GM23338 (cell line): ENCODE measurements at regions not wholly inside any gene's neighbourhood (a gene's known extent, or its start where the extent isn't known, plus 50 kb on each side); places are given as distances from the start of the nearest gene placed in this dataset.

ENCODE experiments used
- ATAC-seq: fragments of 200-7000 bp; cut with Tn5 transposase; 3 replicates; pipeline ENCODE4 v1.9.1; 2020
- DNase-seq: peaks from one replicate; pipeline ENCODE4 v3.0.0-alpha.2; 2015; ENCODE audit warnings: low spot score
- H2AFZ ChIP-seq: fragments of 200-600 bp; sonication (generic); 2 replicates; pipeline ENCODE4 v1.8.0; 2016; ENCODE audit warnings: antibody characterized with exemption, mild to moderate bottlenecking, moderate library complexity
- H3F3A ChIP-seq: fragments of 200-600 bp; sonication (generic); replicated peaks from 2 replicates; pipeline ENCODE4 v1.8.0; 2017; ENCODE audit warnings: antibody characterized with exemption, mixed run types, low read depth
- H3K27ac ChIP-seq: fragments of 200-600 bp; sonication (generic); 2 replicates; pipeline ENCODE4 v1.6.1; 2016; ENCODE audit warnings: low read depth
- H3K27me3 ChIP-seq: fragments of 200-600 bp; sonication (generic); 2 replicates; pipeline ENCODE4 v1.8.0; 2016; ENCODE audit warnings: mild to moderate bottlenecking, mixed run types, moderate library complexity; ENCODE audit not compliant: insufficient read depth
- H3K36me3 ChIP-seq: fragments of 200-600 bp; sonication (generic); 2 replicates; pipeline ENCODE4 v1.8.0; 2016; ENCODE audit warnings: mild to moderate bottlenecking; ENCODE audit not compliant: insufficient read depth
- H3K4me1 ChIP-seq: fragments of 200-600 bp; sonication (generic); 2 replicates; pipeline ENCODE4 v1.8.0; 2016; ENCODE audit warnings: mild to moderate bottlenecking, moderate library complexity; ENCODE audit not compliant: insufficient read depth
- H3K4me2 ChIP-seq: fragments of 200-600 bp; sonication (generic); 2 replicates; pipeline ENCODE4 v1.7.1; 2017; ENCODE audit warnings: mixed run types
- H3K4me3 ChIP-seq: fragments of 200-600 bp; sonication (generic); 2 replicates; pipeline ENCODE4 v1.6.1; 2016; ENCODE audit warnings: mixed run types
- H3K79me2 ChIP-seq: fragments of 200-600 bp; sonication (generic); replicated peaks from 2 replicates; pipeline ENCODE4 v1.8.0; 2017; ENCODE audit warnings: mild to moderate bottlenecking; ENCODE audit not compliant: insufficient read depth
- H3K9me2 ChIP-seq: fragments of 200-600 bp; sonication (generic); 2 replicates; pipeline ENCODE4 v1.8.0; 2017; ENCODE audit not compliant: insufficient read depth
- H4K20me1 ChIP-seq: fragments of 200-600 bp; sonication (generic); replicated peaks from 2 replicates; pipeline ENCODE4 v1.8.0; 2017; ENCODE audit warnings: mild to moderate bottlenecking; ENCODE audit not compliant: insufficient read depth
- H3K27ac Mint-ChIP-seq: 2 replicates; pipeline ENCODE4 v1.8.0; 2020; ENCODE audit warnings: inconsistent platforms, mild to moderate bottlenecking, moderate library complexity, mixed read lengths
- H3K27me3 Mint-ChIP-seq: 3 replicates; pipeline ENCODE4 v1.8.0; 2022; ENCODE audit warnings: low read depth, mild to moderate bottlenecking, moderate library complexity, mixed read lengths, inconsistent platforms; ENCODE audit not compliant: insufficient read depth, poor library complexity
- H3K36me3 Mint-ChIP-seq: 3 replicates; pipeline ENCODE4 v1.8.0; 2021; ENCODE audit warnings: low read depth, mild to moderate bottlenecking, inconsistent platforms, moderate library complexity, mixed read lengths
- H3K4me1 Mint-ChIP-seq: 3 replicates; pipeline ENCODE4 v1.8.0; 2020; ENCODE audit warnings: mild to moderate bottlenecking, inconsistent platforms, mixed read lengths
- H3K4me3 Mint-ChIP-seq: 3 replicates; pipeline ENCODE4 v1.8.0; 2021; ENCODE audit warnings: moderate library complexity, mild to moderate bottlenecking, inconsistent platforms, mixed read lengths
- H3K9me3 Mint-ChIP-seq: 3 replicates; pipeline ENCODE4 v1.8.0; 2020; ENCODE audit warnings: moderate library complexity, mild to moderate bottlenecking, inconsistent platforms, mixed read lengths
- EZH2phosphoT487 ChIP-seq: fragments of 200-600 bp; sonication (generic); IDR thresholded peaks from one replicate; pipeline ENCODE4 v1.8.1; 2018; ENCODE audit warnings: antibody characterized with exemption; ENCODE audit not compliant: unreplicated experiment
- JUNB ChIP-seq: IDR thresholded peaks from one replicate; pipeline ENCODE4 v1.6.1; 2016; ENCODE audit warnings: antibody characterized with exemption; ENCODE audit not compliant: unreplicated experiment
- NANOG ChIP-seq: IDR thresholded peaks from 2 replicates; pipeline ENCODE4 v1.6.1; 2016; ENCODE audit warnings: antibody characterized with exemption, borderline replicate concordance
- STAT1 ChIP-seq: IDR thresholded peaks from one replicate; pipeline ENCODE4 v1.6.1; 2016; ENCODE audit warnings: antibody characterized with exemption; ENCODE audit not compliant: unreplicated experiment
- ZNF114 ChIP-seq: fragments of 250-450 bp; sonication (Bioruptor Pico); IDR thresholded peaks from 2 replicates; pipeline ENCODE4 v1.5.0; 2020; ENCODE audit warnings: mild to moderate bottlenecking, moderate library complexity
- ZNF331 ChIP-seq: fragments of 250-450 bp; sonication (Bioruptor Pico); IDR thresholded peaks from 2 replicates; pipeline ENCODE4 v1.5.0; 2020; ENCODE audit warnings: low read depth, mild to moderate bottlenecking, moderate library complexity
- TF ChIP-seq, protein P1 (sequence below): IDR thresholded peaks from one replicate; pipeline ENCODE4 v1.6.1; 2018; ENCODE audit warnings: antibody characterized with exemption; ENCODE audit not compliant: unreplicated experiment
- TF ChIP-seq, protein P2 (sequence below): fragments of 250-450 bp; sonication (Bioruptor Pico); IDR thresholded peaks from 2 replicates; pipeline ENCODE4 v1.5.0; 2020; ENCODE audit warnings: mild to moderate bottlenecking, moderate library complexity
- TF ChIP-seq, protein P3 (sequence below): IDR thresholded peaks from 2 replicates; pipeline ENCODE4 v1.6.1; 2016; ENCODE audit warnings: antibody characterized with exemption

DNA sequence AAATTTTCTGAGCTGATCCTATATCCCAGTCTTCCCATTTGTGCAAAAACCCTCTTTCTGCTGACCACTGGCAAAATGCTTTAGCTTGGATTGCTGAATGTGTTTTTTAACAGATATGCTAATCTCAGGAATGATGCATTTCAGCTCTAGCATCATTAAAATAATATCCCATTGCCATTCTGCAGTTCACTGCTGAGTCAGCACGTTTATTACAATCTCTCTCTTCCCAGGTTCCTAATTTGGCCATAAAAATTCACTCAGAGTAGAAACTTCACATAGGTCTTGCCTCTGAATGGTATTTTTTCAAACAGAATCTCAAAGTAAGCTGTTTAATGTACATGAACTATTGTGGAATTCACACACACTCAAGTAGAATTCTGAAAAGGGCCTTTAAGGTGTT lies 509.6 kb upstream of the SUCLG2 start:
- H2AFZ ChIP-seq = no peak overlapping the region
- H3K27ac ChIP-seq = no peak overlapping the region
- no peak overlapping the region for H3K4me2 ChIP-seq
- no peaks in the 10 kb centered on the region for H3F3A ChIP-seq
- no peak for TF ChIP-seq JUNB
- TF ChIP-seq ZNF114 (CRISPR knock-in tag) = no peak
- TF ChIP-seq NANOG = no peak
- TF ChIP-seq, protein P1, sequence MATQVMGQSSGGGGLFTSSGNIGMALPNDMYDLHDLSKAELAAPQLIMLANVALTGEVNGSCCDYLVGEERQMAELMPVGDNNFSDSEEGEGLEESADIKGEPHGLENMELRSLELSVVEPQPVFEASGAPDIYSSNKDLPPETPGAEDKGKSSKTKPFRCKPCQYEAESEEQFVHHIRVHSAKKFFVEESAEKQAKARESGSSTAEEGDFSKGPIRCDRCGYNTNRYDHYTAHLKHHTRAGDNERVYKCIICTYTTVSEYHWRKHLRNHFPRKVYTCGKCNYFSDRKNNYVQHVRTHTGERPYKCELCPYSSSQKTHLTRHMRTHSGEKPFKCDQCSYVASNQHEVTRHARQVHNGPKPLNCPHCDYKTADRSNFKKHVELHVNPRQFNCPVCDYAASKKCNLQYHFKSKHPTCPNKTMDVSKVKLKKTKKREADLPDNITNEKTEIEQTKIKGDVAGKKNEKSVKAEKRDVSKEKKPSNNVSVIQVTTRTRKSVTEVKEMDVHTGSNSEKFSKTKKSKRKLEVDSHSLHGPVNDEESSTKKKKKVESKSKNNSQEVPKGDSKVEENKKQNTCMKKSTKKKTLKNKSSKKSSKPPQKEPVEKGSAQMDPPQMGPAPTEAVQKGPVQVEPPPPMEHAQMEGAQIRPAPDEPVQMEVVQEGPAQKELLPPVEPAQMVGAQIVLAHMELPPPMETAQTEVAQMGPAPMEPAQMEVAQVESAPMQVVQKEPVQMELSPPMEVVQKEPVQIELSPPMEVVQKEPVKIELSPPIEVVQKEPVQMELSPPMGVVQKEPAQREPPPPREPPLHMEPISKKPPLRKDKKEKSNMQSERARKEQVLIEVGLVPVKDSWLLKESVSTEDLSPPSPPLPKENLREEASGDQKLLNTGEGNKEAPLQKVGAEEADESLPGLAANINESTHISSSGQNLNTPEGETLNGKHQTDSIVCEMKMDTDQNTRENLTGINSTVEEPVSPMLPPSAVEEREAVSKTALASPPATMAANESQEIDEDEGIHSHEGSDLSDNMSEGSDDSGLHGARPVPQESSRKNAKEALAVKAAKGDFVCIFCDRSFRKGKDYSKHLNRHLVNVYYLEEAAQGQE = no peak
- TF ChIP-seq EZH2phosphoT487 = no peak
- TF ChIP-seq, protein P2, sequence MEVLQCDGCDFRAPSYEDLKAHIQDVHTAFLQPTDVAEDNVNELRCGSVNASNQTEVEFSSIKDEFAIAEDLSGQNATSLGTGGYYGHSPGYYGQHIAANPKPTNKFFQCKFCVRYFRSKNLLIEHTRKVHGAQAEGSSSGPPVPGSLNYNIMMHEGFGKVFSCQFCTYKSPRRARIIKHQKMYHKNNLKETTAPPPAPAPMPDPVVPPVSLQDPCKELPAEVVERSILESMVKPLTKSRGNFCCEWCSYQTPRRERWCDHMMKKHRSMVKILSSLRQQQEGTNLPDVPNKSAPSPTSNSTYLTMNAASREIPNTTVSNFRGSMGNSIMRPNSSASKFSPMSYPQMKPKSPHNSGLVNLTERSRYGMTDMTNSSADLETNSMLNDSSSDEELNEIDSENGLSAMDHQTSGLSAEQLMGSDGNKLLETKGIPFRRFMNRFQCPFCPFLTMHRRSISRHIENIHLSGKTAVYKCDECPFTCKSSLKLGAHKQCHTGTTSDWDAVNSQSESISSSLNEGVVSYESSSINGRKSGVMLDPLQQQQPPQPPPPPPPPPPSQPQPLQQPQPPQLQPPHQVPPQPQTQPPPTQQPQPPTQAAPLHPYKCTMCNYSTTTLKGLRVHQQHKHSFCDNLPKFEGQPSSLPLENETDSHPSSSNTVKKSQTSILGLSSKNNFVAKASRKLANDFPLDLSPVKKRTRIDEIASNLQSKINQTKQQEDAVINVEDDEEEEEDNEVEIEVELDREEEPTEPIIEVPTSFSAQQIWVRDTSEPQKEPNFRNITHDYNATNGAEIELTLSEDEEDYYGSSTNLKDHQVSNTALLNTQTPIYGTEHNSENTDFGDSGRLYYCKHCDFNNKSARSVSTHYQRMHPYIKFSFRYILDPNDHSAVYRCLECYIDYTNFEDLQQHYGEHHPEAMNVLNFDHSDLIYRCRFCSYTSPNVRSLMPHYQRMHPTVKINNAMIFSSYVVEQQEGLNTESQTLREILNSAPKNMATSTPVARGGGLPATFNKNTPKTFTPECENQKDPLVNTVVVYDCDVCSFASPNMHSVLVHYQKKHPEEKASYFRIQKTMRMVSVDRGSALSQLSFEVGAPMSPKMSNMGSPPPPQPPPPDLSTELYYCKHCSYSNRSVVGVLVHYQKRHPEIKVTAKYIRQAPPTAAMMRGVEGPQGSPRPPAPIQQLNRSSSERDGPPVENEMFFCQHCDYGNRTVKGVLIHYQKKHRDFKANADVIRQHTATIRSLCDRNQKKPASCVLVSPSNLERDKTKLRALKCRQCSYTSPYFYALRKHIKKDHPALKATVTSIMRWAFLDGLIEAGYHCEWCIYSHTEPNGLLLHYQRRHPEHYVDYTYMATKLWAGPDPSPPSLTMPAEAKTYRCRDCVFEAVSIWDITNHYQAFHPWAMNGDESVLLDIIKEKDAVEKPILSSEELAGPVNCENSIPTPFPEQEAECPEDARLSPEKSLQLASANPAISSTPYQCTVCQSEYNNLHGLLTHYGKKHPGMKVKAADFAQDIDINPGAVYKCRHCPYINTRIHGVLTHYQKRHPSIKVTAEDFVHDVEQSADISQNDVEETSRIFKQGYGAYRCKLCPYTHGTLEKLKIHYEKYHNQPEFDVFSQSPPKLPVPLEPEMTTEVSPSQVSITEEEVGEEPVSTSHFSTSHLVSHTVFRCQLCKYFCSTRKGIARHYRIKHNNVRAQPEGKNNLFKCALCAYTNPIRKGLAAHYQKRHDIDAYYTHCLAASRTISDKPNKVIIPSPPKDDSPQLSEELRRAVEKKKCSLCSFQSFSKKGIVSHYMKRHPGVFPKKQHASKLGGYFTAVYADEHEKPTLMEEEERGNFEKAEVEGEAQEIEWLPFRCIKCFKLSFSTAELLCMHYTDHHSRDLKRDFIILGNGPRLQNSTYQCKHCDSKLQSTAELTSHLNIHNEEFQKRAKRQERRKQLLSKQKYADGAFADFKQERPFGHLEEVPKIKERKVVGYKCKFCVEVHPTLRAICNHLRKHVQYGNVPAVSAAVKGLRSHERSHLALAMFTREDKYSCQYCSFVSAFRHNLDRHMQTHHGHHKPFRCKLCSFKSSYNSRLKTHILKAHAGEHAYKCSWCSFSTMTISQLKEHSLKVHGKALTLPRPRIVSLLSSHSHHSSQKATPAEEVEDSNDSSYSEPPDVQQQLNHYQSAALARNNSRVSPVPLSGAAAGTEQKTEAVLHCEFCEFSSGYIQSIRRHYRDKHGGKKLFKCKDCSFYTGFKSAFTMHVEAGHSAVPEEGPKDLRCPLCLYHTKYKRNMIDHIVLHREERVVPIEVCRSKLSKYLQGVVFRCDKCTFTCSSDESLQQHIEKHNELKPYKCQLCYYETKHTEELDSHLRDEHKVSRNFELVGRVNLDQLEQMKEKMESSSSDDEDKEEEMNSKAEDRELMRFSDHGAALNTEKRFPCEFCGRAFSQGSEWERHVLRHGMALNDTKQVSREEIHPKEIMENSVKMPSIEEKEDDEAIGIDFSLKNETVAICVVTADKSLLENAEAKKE (CRISPR knock-in tag) = no peak
- TF ChIP-seq, protein P3, sequence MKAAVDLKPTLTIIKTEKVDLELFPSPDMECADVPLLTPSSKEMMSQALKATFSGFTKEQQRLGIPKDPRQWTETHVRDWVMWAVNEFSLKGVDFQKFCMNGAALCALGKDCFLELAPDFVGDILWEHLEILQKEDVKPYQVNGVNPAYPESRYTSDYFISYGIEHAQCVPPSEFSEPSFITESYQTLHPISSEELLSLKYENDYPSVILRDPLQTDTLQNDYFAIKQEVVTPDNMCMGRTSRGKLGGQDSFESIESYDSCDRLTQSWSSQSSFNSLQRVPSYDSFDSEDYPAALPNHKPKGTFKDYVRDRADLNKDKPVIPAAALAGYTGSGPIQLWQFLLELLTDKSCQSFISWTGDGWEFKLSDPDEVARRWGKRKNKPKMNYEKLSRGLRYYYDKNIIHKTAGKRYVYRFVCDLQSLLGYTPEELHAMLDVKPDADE = no peak
- TF ChIP-seq ZNF331 (CRISPR knock-in tag) = no peak
- TF ChIP-seq STAT1 = no peak
- Mint-ChIP-seq H3K4me1 (peaks cover 15% of the 10 kb centered on the region; the same call in 2 of the 3 replicates), H3K27me3 (no peaks in the 10 kb centered on the region), H3K27ac (no peak overlapping the region), H3K36me3 (no peaks in the 10 kb centered on the region; the same call in 2 of the 3 replicates), H3K9me3 (no peaks in the 10 kb centered on the region), H3K4me3 (no peak overlapping the region)
- H4K20me1 ChIP-seq = no peaks in the 10 kb centered on the region
- no peak overlapping the region for H3K4me3 ChIP-seq
- no peaks in the 10 kb centered on the region for H3K9me2 ChIP-seq
- H3K4me1 ChIP-seq = peaks cover 14% of the 10 kb centered on the region
- no peaks in the 10 kb centered on the region for H3K79me2 ChIP-seq
- ATAC-seq (no peak), DNase-seq (no peak)
- H3K36me3 ChIP-seq = no peaks in the 10 kb centered on the region
- no peaks in the 10 kb centered on the region for H3K27me3 ChIP-seq
